ENCODE measurements at regions not wholly inside any gene's neighbourhood (a gene's known extent, or its start where the extent isn't known, plus 50 kb on each side); places are given as distances from the start of the nearest gene placed in this dataset.

DNA sequence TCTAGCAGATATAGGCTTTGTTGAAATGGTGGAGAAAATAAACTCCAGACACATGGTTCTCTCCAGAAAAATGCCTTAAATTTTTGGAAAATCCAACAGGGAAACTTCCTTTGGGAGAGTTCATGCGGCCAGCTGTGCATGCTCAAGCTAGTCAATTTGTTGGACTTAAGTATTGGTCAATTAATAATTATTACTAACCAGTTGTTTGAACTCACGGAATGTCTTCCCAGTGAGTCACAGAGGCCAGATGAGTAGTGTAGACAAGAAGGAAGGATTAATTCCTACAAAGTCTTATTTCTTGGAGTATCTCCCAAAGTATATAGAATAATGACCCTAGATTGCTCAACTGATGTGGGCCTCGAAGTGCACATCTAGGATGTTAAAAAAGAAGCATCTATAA, 103.6 kb downstream of the MACIR start:
- Histone ChIP-seq H3K36me3 (ENCODE audit: insufficient read depth, low read length) (no peaks in the 10 kb centered on the region), H3K9me3 (ENCODE audit: insufficient read depth, low read depth, low read length) (no peaks in the 10 kb centered on the region), H3K4me2 (ENCODE audit: low read length) (no peak overlapping the region), H3K4me1 (ENCODE audit: insufficient read depth, low read length) (no peaks in the 10 kb centered on the region), H3K79me2 (ENCODE audit: insufficient read depth, low read length) (no peaks in the 10 kb centered on the region), H2AFZ (ENCODE audit: low read depth, low read length) (no peak overlapping the region), H3K27ac (ENCODE audit: low read depth, low read length) (no peak overlapping the region), H3K9ac (ENCODE audit: low read length) (no peak overlapping the region), H4K20me1 (ENCODE audit: insufficient read depth, low read length) (no peaks in the 10 kb centered on the region), H3K4me3 (ENCODE audit: insufficient read depth, low read depth, low read length) (no peak overlapping the region), H3K27me3 (ENCODE audit: insufficient read depth, low read length) (no peaks in the 10 kb centered on the region)
- no peaks in the 10 kb centered on the region for H3K36me3 Mint-ChIP-seq (ENCODE audit: low read depth, unreplicated experiment)
- DNase-seq (ENCODE audit: low read depth) (peak; percentile 54), FAIRE-seq (no peak)
- H3K27me3 Mint-ChIP-seq (ENCODE audit: low read depth, unreplicated experiment): no peaks in the 10 kb centered on the region
- H3K27ac Mint-ChIP-seq (ENCODE audit: unreplicated experiment): no peak overlapping the region
- peaks cover 3% of the 10 kb centered on the region for H3K4me1 Mint-ChIP-seq (ENCODE audit: low read depth, unreplicated experiment)
- H3K4me3 Mint-ChIP-seq (ENCODE audit: unreplicated experiment): no peak overlapping the region
- H3K9me3 Mint-ChIP-seq (ENCODE audit: unreplicated experiment): no peaks in the 10 kb centered on the region
- TF ChIP-seq, protein P1, sequence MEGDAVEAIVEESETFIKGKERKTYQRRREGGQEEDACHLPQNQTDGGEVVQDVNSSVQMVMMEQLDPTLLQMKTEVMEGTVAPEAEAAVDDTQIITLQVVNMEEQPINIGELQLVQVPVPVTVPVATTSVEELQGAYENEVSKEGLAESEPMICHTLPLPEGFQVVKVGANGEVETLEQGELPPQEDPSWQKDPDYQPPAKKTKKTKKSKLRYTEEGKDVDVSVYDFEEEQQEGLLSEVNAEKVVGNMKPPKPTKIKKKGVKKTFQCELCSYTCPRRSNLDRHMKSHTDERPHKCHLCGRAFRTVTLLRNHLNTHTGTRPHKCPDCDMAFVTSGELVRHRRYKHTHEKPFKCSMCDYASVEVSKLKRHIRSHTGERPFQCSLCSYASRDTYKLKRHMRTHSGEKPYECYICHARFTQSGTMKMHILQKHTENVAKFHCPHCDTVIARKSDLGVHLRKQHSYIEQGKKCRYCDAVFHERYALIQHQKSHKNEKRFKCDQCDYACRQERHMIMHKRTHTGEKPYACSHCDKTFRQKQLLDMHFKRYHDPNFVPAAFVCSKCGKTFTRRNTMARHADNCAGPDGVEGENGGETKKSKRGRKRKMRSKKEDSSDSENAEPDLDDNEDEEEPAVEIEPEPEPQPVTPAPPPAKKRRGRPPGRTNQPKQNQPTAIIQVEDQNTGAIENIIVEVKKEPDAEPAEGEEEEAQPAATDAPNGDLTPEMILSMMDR (IDR thresholded peaks at IDR 0.05; ENCODE audit: insufficient read depth, low read depth, low read length): no peak
- TF ChIP-seq EZH2 (IDR thresholded peaks at IDR 0.05; ENCODE audit: insufficient read depth, low read length): no peak

DNA sequence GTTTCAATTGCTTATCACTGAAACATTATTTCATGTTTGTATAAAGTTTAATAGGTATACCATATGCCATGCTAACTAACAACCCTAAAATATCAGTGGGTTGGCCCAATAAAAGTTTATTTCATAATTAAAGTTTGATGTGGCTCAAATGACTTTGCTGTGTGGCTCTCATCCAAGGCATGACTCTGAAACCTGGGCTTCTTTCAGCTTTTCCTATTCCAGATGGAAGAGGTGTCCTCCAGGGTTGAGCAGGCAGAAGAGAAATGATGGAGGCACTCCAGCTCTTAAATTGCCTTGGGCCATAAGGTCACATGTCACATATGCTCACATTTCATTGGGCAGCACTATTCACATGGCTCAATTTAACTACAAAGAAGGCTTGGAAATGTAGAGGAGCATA, 101.9 kb downstream of the MACIR start:
- Mint-ChIP-seq H3K4me3 (ENCODE audit: unreplicated experiment) (no peak overlapping the region), H3K9me3 (ENCODE audit: unreplicated experiment) (no peaks in the 10 kb centered on the region), H3K27ac (ENCODE audit: unreplicated experiment) (no peak overlapping the region), H3K4me1 (ENCODE audit: low read depth, unreplicated experiment) (peaks cover 3% of the 10 kb centered on the region), H3K27me3 (ENCODE audit: low read depth, unreplicated experiment) (no peaks in the 10 kb centered on the region), H3K36me3 (ENCODE audit: low read depth, unreplicated experiment) (no peaks in the 10 kb centered on the region)
- Histone ChIP-seq H3K27me3 (ENCODE audit: insufficient read depth, low read length) (no peaks in the 10 kb centered on the region), H3K27ac (ENCODE audit: low read depth, low read length) (no peak overlapping the region), H3K9ac (ENCODE audit: low read length) (no peak overlapping the region), H3K36me3 (ENCODE audit: insufficient read depth, low read length) (no peaks in the 10 kb centered on the region), H4K20me1 (ENCODE audit: insufficient read depth, low read length) (no peaks in the 10 kb centered on the region), H3K79me2 (ENCODE audit: insufficient read depth, low read length) (no peaks in the 10 kb centered on the region), H3K4me1 (ENCODE audit: insufficient read depth, low read length) (no peaks in the 10 kb centered on the region), H2AFZ (ENCODE audit: low read depth, low read length) (no peak overlapping the region), H3K9me3 (ENCODE audit: insufficient read depth, low read depth, low read length) (no peaks in the 10 kb centered on the region), H3K4me2 (ENCODE audit: low read length) (no peak overlapping the region), H3K4me3 (ENCODE audit: insufficient read depth, low read depth, low read length) (no peak overlapping the region)
- TF ChIP-seq, protein P1 (IDR thresholded peaks at IDR 0.05; ENCODE audit: insufficient read depth, low read depth, low read length): no peak
- no peak for TF ChIP-seq EZH2 (IDR thresholded peaks at IDR 0.05; ENCODE audit: insufficient read depth, low read length)
- no peak for DNase-seq (ENCODE audit: low read depth)
- FAIRE-seq: no peak

DNA sequence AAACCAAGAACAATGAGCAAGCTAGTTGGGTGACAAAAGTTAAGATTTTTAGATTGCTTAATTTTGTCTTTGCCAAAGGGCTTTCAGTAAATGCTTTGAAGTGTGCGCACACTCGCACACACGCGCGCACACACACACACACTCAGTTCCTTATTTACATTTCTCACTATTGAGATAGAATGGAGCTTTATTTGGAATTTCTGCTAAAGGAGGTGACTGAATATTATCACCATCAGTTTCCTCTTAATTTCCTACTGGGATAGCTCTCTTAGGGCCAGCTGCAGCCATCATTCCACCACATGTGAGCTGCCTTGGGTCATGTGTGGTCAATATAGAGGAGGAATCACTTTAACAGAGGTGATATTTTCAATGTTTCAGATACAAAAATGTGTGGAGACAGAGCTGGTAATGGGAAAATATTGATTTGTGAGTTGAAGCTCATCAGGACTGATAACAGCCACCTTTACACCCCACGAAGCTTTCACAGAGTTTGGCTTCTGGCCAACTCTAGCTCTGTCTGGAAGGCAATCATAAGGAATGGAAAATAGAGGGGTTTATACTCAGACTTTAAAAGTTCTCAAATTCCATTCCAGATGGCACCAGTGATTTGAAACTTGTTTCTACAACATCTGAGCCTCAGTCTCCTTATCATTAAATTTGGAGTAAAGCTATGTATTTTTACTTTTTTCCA, 99.9 kb downstream of the MACIR start:
- H3K4me1 ChIP-seq (ENCODE audit: insufficient read depth, low read length): no peaks in the 10 kb centered on the region
- no peak overlapping the region for H3K9ac ChIP-seq (ENCODE audit: low read length)
- H3K9me3 ChIP-seq (ENCODE audit: insufficient read depth, low read depth, low read length): no peaks in the 10 kb centered on the region
- no peaks in the 10 kb centered on the region for H3K36me3 Mint-ChIP-seq (ENCODE audit: low read depth, unreplicated experiment)
- no peak for DNase-seq (ENCODE audit: low read depth)
- no peak for FAIRE-seq
- no peaks in the 10 kb centered on the region for H3K27me3 ChIP-seq (ENCODE audit: insufficient read depth, low read length)
- no peak overlapping the region for H3K4me3 Mint-ChIP-seq (ENCODE audit: unreplicated experiment)
- H4K20me1 ChIP-seq (ENCODE audit: insufficient read depth, low read length): no peaks in the 10 kb centered on the region
- no peaks in the 10 kb centered on the region for H3K9me3 Mint-ChIP-seq (ENCODE audit: unreplicated experiment)
- no peak overlapping the region for H3K4me2 ChIP-seq (ENCODE audit: low read length)
- H2AFZ ChIP-seq (ENCODE audit: low read depth, low read length): no peak overlapping the region
- no peak overlapping the region for H3K4me3 ChIP-seq (ENCODE audit: insufficient read depth, low read depth, low read length)
- no peak overlapping the region for H3K27ac Mint-ChIP-seq (ENCODE audit: unreplicated experiment)
- H3K36me3 ChIP-seq (ENCODE audit: insufficient read depth, low read length): no peaks in the 10 kb centered on the region
- no peaks in the 10 kb centered on the region for H3K27me3 Mint-ChIP-seq (ENCODE audit: low read depth, unreplicated experiment)
- no peak overlapping the region for H3K27ac ChIP-seq (ENCODE audit: low read depth, low read length)
- TF ChIP-seq, protein P1 (IDR thresholded peaks at IDR 0.05; ENCODE audit: insufficient read depth, low read depth, low read length): no peak
- no peak for TF ChIP-seq EZH2 (IDR thresholded peaks at IDR 0.05; ENCODE audit: insufficient read depth, low read length)
- no peaks in the 10 kb centered on the region for H3K79me2 ChIP-seq (ENCODE audit: insufficient read depth, low read length)
- peaks cover 3% of the 10 kb centered on the region for H3K4me1 Mint-ChIP-seq (ENCODE audit: low read depth, unreplicated experiment)

All from astrocyte (in vitro differentiated cells and primary cell).